OCI-M2 (cell line): ENCODE measurements at regions not wholly inside any gene's neighbourhood (a gene's known extent, or its start where the extent isn't known, plus 50 kb on each side); places are given as distances from the start of the nearest gene placed in this dataset.
"Not testable (repeated sequence)": the region's sequence is repeated elsewhere in the genome, so short reads cannot be mapped to it uniquely, and the experiment has no call there.

Source experiments
- DNase-seq: peaks from one replicate; lab custom pipeline; 2025; ENCODE audit not compliant: unreplicated experiment; lab: John Stamatoyannopoulos, UW

DNA sequence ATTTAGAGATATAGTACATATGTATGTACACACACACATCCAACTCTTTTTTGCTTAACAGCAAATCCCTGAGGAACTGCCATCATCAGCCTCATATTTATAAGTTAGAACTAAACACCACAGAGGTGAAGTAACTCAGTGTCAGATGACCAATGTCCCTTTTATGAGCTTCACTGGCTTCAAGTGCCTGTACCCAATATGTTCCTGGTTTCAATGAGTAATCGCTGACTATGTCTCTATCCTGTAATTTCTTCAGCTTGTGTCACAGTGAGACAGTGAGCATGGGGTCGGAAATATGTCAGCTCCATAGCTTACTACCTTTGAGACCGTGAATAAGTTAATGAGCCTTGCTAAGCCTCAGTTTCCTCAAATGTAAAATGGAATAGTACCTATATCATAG lies 136.2 kb upstream of the RASGEF1B start:
- no peak for DNase-seq

DNA sequence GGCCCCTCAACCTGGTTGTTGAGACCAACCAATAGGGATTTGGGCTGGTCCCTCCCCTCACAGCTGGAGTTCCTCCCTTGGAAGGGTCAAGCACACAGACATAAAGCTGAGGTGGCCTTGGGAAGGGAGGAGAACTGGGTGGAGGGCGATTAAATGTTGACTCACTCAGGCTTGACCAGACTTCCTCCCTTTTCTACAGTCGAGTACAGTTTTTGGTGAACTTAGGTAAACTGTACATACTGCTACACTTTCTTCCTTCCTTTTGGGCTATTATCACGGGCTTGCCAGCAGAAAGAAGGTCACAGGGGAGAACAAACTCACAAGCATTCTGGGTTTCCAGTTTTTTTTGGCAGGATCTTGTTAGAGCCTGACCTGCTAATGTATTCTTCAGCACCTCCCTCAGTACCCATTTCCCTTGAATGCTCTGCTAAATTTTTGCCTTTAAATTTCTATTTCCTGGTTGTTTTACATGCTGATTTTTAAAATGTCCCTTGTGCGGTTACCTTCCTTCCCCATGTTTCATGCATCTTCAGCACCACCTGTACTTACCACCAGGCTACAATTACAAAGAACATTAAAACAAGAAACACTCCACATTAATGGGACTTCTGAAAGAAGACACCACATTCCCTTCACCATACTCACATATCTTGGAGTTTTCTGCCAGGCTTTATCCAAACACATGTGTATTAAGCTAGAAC lies 135.2 kb upstream of the RASGEF1B start:
- no peak for DNase-seq

DNA sequence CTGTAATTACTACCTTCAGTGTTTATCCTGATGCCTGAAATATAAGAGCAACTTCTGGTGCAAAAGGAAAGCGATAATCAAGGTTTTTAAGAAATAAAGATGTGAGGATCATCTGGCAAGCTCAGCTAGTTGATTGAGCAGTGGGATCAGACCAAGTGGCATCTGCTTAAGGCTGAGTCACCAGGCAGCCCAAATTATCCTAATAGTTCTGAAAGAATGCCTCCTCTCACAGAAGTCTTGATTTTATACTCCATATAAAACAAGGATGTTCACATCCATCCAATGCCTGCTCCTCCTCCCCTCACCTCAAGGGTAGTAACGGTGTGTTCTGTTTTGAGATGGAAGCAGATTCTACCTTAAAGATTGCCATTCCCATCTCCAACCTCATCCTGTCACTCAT lies 134.5 kb upstream of the RASGEF1B start:
- no peak for DNase-seq

DNA sequence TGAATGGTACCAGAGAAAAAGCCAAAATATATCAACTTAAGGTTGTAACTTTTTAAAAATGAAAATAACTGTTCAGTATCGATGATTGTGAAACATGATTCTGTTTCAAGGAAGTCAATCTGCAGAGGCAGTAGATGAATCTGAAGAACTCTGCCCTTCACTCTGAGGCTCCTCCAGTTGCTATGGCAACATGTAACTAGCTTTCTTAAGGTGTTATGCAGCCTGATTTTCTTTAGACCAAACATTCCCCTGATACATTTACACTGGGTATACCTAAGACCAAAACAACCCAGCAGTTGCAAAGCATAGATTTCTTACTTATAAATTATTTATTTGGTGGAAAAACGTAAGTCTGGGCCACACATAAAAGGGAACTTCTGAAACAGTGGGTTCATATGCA lies 133.6 kb upstream of the RASGEF1B start:
- no peak for DNase-seq

DNA sequence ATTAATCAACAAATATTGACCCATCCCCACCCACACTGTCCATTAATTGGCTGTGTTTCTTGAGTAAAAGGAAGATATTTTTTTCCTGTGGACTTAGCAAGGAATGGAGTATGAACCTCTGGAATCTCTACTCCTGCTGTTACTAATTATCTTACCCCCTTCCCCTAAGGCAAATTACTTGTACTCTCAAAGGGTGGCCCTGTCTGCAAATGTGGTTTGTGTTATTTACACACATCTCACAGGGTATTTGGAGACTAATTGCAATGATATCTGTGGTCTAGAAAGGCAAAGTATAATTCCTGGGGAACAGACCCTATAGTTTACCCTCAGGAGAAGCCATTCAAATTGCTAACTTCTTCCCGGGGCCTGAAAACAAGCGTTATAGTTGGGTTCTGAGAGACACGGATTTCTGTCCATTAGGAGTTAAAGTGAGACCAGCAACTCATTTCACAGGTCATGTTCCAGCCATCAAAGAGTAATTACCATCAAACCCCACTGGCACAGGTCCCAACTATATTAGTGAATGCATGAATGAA lies 133.0 kb upstream of the RASGEF1B start:
- DNase-seq, result no peak

DNA sequence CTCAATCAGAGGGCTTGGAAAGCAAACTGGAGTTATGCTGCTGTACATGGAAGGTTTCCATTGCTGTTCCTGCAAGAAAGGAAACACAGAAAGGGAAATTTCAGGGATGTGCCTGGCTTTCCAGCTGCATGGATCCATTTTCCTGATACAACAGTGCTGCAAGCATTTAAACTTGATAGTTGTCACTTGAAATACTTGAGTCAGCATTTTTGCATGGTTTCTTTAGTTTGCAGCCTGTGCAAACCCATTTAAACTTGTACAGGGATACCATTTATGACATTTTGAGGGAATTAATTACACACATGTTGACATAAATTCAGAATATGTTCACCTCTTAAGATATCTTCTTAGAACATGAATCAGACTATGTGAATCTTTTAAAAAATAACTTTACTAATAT lies 131.1 kb upstream of the RASGEF1B start:
- no peak for DNase-seq

DNA sequence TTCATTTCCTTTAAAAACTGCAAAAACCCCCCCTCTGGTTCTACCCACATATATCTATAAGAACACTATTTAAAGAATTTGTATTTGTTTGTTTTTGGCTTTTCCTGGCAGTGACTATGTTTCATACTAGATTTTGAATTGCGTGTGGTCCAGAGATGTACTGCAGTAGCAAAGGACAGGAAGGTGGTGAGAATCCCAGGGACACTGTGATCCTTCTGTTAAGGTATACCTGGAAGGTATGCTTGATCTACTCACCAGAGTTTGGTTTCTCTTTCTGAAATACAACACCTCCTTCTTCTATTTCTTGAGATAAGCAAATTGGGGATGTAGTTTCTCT lies 129.6 kb upstream of the RASGEF1B start:
- no peak for DNase-seq

DNA sequence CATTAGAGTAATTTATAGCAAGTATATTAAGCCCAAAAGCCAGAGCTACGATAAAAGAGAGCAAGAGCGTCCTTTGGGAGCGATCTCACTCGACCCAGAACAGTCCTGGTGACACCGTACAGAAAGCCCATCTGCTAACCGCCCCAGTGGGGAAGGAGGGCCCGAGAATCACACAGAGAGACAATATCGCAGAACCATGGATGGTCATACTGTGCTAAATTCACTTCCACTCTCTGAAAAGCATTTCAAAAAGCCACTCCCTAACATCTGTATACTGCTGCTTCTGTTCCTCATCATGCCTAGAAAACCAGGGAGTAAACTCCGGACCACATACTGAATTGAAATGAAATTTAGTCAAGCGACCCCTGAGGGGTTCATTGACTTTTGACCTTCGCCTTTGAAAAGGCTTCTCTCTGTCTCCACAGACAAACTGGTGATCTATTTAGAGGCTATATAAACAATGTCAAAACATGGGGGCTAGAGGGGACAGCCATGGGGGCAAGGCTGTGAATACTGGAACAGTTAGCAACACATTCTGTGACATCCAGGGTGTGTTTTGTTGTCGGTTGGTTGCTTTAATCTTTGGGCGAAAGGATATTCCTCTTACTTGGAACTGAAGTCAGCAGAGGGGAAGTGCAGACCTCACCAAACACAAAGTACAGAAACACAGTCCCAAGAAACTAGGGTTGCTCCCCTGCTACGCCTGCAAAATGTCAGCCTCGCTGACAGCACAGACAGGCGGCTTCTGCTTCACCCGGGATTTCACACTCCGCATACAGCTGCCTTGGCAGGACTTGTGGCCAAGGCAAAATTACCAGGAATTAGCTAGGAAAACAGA lies 129.0 kb upstream of the RASGEF1B start:
- DNase-seq, result no peak

DNA sequence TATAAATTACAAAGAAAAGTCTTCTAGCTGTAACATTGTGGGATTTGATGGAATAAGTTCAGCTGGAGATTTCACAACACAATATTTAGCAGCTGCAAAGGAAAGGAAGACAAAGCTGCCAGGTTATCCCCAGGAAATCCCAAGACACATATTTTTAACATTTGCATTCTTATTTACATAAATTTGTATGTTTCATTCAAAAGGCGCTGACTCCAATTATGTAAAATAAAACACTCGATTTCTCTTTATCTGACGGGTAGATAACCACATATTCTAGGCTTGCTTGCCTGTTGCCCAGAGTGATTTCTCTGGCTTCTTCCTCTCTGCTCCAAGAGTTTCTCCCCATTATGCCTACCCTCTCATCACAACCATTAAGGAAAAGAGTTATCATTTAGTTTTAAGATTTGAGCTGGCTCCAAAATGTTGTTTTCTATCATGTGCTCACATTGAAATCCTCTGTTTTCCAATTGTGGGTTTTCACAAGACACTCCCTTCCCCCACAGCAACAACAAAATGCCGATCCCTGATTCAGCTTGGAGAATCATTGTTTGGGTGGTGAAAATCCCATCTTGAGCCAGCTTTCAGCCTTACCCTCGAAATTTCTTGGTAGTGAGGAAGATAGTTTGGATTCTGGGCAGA lies 128.2 kb upstream of the RASGEF1B start:
- DNase-seq, result no peak

DNA sequence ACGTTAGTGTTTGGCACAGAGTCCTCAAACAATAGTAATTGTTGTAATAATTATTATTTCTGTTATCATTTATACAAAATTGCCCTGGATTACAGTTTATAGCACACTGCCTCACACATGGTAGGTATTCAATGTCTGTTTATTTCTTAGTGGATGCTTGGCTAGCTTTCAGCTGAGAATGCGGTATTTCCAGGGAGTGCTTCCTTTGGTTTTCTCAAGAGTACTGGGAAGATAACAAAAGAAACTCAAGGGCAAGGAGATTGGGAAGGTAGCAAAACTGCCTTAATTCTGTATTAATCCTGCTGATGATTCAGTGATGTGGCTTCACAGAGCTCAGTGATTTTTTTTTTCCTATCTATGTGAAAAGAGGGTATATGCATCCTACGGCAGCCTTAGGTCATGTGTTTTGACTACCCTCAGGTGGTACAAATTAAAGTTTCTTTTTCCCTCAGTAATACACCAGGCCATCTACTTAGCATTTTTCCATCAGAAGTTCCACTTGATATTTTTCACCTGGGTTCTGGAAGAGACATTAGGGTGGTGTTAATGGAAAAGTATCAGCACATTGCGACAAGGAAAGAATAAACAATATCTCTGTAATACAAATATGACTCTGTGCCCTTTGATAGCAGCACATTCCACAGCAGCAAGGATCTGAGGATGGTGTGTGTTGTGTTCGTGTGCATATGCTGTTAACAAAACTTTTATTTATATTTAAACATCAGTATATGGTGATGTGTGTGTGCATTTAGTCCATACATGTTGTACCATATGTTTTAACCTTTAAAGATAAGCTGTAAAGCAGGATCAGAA lies 124.3 kb upstream of the RASGEF1B start:
- no peak for DNase-seq

DNA sequence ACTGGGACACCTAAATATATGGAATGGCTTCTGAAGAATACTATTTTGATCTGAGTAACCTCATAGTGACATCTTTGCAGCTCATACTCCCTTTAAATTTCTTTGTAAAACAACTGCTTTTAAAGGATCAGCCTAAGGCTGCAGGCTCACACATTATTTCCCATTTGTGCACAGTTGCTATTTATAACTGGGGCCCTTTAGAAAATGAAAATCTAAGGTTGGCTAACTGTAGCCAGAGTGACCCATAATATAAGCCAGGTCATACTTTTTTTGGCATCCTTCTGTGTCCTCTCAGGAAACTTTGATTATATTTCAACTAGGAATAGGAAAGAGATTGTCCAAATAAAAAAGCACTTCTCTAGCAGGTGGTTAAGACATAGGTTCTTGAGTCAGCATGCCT lies 123.6 kb upstream of the RASGEF1B start:
- DNase-seq, result no peak

DNA sequence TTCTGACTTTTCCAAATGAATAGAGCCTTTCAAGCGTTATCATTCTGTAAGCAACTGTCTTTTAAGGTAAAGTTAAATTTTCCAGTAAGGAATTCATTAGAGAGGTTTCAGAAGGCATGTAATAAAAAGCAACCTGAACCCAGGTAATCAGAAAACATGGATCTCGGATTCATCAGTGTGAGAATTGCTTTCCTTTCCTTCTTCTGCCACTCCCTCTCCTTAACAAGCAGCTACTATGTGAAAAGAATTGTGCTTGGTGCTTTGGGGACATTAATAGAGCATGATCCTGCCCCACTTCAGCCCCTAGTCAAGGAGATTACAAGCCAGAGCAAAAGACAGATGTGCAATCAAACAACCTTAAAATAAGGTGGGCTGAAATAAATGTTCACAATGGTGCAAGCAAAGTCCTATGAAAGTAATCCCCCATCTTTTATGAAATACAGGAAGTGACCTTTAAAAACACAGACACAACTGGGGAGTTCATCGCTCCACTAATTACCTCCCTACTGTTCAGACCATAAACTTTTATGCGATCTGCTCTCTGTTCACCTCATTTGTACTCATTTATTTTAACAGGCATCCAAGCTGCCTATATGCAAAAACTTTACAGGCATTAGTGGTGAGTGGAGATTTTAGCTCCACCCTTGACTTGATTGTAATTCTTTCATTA lies 122.9 kb upstream of the RASGEF1B start:
- no peak for DNase-seq

DNA sequence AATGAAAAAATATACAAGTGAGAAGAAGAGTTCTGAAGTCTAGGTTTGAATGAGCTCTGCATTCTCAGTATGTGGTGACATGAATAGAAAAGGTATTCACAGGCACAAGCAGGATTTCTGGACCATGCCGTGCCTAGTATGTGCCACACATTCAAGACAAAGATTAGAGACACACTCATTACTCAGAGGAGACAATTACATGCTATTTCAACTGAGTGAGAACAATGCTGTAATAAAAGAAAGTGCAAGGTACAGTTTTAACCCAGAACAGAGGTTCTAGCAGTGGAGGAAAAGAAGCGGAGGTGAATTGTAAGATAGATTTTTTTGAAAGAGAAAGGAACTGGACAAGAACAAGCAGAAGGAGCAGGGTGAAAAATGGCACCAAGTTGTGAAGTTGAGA lies 121.0 kb upstream of the RASGEF1B start:
- no peak for DNase-seq

DNA sequence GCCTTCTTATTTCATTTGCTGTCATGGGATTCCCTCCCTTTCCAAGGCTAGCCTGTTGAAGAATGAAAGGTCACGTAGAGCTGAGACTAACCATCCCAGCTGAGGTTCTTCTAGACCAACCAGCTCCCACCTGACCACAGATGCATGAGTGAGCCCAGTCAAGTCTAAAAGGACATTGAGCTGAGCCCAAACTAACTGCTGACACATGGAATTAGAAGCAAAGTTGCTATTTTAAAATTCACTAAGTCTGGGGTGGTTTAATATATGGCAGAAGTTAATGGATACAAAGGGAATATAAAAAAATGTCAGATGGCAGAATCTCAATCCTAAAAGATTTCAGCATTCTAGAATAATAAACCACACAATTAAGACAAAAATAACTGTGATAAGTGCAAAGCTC lies 118.9 kb upstream of the RASGEF1B start:
- DNase-seq, result no peak

DNA sequence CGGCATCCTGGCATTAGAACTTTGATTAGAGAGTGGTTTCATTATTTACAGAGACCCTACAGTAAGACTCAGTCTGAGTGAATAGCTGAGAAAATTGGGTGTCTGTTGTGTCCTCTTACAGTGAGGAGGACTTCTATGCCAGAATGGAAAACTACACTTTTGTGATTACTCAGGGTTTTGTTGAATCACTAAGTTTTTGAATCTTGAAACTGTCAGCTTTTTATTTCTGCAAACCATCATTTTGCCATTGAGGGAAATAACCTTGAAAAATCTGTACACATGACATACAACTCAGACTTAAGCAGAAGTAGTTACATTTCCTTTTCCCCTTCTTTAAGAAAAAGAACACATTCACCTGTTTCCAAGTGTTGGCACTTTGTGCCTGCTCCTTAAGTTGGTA lies 117.6 kb upstream of the RASGEF1B start:
- no peak for DNase-seq

DNA sequence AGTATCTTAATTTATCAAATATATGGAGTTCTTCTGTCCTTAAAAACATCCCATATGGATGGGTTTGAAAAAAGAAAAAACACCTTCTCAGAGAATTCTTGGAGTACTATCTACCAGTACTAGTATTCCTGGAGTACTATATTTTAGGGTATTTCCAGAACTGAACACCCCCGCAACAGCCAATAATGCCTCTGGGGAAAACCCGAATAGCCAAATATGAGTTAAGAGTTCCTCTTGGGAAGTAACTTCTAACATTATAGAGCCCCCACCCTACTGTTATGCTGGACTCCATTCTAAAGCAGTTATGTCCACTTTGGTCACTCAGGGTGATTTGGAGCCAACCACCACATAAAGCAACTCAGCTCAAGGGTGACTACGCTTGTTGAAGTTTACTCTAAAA lies 115.0 kb upstream of the RASGEF1B start:
- no peak for DNase-seq

DNA sequence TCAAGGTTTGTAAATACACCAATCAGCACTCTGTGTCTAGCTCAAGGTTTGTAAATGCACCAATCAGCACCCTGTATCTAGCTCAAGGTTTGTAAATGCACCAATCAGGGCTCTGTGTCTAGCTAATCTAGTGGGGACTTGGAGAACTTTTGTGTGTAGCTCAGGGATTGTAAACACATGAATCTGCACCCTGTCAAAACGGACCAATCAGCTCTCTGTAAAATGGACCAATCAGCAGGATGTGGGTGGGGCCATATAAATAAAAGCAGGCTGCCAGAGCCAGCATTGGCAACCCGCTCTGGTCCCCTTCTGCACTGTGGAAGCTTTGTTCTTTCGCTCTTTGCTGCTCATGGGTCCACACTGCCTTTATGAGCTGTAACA lies 109.3 kb upstream of the RASGEF1B start:
- not testable (repeated sequence) for DNase-seq

DNA sequence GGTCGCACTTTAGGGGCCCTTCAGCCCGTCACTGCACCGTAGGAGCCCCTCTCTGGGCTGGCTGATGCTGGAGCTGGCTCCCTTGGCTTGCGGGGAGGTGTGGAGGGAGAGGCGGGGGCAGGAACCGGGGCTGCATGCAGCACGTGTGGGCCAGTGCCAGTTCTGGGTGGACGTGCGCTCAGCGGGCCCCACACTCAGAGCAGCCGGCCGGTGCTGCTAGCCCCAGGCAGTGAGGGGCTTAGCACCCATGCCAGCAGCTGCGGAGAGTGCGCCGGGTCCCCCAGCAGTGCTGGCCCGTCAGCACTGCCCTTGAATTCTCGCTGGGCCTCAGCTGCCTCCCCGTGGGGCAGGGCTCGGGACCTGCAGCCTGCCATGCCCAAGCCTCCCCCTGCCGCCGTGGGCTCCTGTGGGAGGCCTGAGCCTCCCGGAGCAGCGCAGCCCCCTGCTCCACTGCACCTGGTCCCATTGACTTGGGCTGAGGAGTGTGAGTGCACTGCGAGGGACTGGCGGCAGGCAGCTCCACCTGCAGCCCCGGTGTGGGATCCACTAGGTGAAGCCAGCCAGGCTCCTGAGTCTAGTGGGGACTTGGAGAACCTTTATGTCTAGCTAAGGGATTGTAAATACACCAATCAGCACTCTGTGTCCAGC lies 108.8 kb upstream of the RASGEF1B start:
- no peak for DNase-seq

DNA sequence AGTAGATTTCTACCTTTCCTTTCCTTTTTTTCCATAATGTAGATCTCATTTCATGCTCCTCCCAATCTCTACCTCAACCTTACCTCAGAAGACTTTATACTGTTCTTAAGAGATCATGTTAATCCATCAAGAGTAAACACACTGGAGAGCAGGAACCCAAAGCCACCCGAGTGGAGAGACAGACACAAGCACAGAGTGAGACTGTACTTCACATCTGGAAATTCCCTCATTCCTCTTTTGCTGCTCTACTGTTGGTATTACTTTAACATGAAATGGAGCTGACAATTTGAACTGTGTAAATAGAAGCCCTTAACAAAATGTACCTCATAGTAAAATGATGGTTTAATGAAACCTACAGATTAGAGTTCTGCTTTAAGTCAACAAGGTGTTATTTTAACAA lies 105.7 kb upstream of the RASGEF1B start:
- no peak for DNase-seq

DNA sequence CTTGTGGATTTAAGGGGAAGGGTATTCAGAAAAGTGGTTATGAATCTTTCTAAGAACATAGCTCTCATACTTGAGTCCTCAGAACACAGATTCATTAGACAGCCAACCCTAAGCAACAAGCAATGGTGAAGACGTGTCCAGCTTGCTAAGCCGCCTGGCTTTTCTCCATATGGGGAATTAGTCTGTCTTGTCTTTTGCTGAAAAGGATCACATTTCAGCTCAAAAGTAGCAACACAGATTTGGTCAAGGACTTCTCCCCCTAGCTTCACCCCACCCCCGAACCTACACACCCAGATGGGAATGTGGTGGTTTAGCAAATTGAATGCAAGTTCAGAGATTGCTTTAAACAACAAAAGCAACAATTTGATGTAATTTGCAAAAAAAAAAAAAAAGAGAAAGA lies 103.3 kb upstream of the RASGEF1B start:
- no peak for DNase-seq
